ENCODE measurements at regions not wholly inside any gene's neighbourhood (a gene's known extent, or its start where the extent isn't known, plus 50 kb on each side); places are given as distances from the start of the nearest gene placed in this dataset.
A peak's percentile ranks its signal among the peaks of the same experiment; 100 is the strongest.
"Not testable (repeated sequence)": the region's sequence is repeated elsewhere in the genome, so short reads cannot be mapped to it uniquely, and the experiment has no call there.

DNA sequence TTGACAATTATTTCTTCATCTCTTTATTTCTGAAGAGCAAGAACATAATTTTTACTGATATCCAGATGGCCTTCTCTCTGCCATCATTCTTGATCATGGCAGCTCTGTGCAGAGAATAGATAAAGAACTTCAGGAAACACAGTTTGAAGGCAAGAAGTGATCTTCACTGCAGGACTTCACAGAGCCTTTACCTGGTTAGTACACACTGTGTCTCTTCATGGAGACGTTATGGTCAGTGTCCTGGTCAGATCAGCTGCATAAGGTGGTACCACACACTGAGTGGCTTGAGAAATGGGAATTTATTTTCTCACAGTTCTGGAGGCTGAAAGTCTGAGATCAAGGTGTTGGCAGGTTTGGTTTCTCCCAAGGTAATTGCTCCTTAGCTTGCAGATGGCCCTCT, 129.5 kb downstream of the UTP18 start:
- no peak for DNase-seq (ENCODE audit: low read depth)

GRCh38 chr17:51391982-51392654, 131.8 kb downstream of the UTP18 start:
- no peak for DNase-seq (ENCODE audit: low read depth)

DNA sequence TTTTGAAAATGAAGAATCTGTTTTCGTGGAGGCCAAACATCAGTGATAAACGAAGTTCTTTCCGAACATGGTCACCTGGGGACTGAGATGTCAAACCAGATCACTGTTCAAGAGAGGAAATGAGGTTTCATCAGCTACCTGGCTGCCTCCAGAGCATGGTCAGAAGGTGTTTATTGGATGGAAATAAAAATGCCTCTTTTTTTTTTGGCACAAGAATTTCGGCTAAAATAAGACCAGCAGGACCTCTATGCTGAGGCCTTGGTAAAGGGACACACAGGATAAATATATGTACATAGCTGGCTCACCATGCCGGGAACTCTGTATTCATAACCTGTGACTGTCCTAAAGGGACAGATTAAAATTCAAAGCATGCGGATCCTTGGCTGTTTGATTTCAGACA, 135.3 kb downstream of the UTP18 start:
- no peak for DNase-seq (ENCODE audit: low read depth)

GRCh38 chr17:51397361-51398127, 137.2 kb downstream of the UTP18 start:
- DNase-seq (ENCODE audit: low read depth): peak; percentile 13

- DNase-seq (ENCODE audit: low read depth): no peak
Observed at GRCh38 chr17:51398128-51398525, 137.8 kb downstream of the UTP18 start.

DNA sequence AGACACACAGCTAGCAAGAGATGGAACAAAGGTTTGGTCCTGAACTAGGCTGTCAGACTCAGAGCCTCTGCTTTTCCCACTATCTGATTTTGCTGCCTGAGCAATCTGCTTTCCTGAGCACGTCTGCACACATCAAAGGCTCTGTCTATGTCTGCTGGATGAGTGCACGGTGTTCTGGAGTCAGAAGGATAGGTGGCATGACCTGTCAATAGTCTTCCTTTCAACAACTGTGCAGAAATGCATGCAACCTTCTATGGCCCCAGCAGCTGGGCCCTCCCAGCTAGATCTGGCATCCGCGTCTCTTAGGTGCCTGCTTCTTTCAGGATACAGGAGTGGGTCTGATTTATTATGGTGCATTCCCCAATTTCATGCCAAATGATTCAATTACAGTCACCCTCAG, 138.3 kb downstream of the UTP18 start:
- no peak for DNase-seq (ENCODE audit: low read depth)

DNA sequence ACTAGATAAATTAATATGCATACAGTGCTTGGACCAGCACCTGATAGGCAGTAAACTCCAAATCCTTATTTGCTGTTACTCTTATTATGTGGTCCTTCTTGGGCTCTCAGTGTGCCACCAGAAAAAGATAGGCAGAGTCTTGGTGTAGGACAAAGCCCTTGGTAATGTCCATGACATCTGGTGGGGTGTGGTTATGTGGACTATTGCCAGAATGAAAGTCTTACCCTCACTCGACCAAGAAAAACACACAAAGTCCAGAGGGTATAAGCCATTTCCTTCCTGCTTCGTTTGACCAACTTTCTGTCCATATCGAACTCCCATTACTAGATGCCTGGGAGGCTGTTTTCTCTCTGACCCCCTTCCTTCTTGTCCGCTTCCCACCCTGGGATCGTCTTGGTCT, 140.9 kb downstream of the UTP18 start:
- DNase-seq (ENCODE audit: low read depth): no peak

DNA sequence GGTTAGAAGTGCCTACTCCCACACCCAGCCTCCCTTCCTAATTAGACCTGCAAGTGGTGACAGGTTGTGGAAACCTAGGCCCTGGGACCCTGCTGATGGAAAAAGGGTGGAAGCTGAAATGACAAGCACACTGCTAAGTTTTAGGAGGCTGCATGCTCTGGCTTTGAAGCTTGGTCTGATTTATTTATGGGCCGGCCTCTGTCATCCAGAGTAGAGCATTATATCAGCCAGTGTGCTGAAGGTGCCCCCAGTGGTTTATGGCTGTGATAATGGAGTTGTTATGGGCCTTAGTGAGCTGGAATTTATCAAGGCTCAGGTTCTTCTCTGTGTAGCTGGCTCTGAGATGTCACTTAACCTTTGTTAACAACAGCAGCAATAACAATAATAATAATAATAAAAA, 142.6 kb downstream of the UTP18 start:
- no peak for DNase-seq (ENCODE audit: low read depth)

- DNase-seq (ENCODE audit: low read depth): no peak
Observed at GRCh38 chr17:51407576-51407975, 147.2 kb downstream of the UTP18 start.

GRCh38 chr17:51419476-51419875, 159.1 kb downstream of the UTP18 start:
- no peak for DNase-seq (ENCODE audit: low read depth)

GRCh38 chr17:51421525-51421924, 161.2 kb downstream of the UTP18 start:
- DNase-seq (ENCODE audit: low read depth): no peak

DNA sequence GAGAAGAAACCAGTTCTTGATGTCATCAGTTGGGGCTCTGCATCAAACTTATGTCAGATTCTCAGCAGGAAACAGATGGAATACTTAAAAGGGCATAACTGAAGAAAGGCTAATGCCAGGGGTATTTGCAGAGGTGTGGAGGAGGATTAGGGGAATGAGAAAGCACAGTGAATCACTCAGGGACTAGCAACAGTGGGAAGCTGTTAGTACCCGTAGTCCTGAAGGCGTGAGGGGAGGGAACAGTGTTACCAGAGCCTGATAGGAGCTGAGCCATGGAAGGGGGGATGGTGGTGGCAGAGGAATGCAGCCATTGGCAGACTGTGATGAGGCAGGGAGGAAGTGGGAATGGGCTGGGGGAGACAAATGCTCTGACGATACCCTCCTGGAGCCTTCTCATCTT, 162.3 kb downstream of the UTP18 start:
- DNase-seq (ENCODE audit: low read depth): no peak

DNA sequence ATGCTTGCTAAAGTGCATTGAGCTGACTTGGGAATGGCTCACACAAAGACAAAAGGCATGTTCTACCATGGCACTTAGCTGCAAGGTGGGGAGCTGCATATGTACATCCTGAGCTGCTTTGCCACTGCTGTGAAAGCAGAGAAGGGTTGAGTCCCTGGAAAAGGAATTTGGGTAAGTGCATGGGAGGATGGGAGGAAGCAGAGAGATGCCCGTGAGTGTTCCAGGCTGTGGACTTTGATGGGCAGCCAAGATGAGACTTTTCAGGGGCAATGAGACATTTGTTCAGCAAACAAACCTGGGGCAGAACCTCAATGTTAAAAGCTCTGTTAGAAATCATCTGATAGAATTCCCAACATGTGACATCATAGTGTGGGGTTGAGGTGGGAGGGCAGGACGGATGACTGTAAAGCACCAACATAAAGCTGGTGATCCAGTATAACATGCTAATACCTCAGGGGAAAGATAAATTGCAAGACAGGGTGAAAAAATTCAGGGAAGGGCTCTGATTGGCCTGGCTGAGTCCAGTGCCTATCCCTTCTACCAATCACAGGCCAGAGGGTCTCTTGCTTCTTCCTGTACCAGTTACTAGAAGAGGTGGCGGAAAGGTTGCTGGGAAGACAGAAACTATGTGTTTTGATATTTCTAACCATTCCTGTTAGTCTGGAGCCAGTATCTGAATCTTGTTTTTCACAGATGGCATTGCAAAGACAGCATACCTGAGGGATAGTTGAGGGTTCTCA, 163.2 kb downstream of the UTP18 start:
- DNase-seq (ENCODE audit: low read depth): no peak

- no peak for DNase-seq (ENCODE audit: low read depth)
Observed at GRCh38 chr17:51425773-51426172, 165.4 kb downstream of the UTP18 start.

DNA sequence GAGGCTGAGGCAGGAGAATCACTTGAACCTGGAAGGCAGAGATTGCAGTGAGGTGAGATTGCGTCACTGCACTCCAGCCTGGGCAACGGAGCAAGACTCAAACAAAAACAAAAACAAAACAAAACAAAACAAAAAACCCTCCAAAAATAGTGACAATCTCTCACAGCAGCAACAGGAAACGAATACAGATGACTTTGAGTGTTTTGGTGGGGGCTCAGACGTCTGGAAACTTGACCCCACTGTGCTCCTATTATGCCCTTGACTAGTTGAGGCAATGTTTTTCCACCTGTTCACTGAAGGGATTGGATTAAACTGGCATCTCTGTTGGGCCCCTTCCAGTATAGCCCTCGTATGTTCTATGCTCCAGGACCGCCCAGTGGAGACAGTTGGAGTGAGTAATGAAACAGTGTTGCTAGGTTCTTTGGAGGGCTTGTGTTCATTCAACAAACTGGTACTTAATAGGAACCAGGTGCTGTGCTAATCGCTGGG, 167.0 kb downstream of the UTP18 start:
- DNase-seq (ENCODE audit: low read depth): no peak

DNA sequence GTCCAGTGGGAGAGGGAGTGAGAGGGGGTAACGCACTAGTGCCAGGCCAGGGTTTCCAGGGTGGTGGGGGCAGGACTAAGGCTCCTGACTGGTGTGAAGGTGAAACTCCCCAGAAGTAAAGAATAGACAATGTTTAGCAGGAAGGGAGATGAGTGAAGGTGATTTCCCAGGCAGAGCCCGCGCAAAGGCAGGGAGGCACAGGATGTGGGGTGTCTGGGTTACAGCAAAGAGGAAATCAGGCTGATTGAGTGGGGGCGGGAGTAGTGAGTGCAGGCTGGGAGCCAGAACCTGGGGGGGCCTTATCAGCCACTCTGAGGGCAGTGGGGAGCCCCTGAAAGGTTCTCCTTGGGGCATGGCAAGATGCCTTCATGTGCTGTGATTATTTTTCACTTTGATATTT, 167.5 kb downstream of the UTP18 start:
- DNase-seq (ENCODE audit: low read depth): no peak

DNA sequence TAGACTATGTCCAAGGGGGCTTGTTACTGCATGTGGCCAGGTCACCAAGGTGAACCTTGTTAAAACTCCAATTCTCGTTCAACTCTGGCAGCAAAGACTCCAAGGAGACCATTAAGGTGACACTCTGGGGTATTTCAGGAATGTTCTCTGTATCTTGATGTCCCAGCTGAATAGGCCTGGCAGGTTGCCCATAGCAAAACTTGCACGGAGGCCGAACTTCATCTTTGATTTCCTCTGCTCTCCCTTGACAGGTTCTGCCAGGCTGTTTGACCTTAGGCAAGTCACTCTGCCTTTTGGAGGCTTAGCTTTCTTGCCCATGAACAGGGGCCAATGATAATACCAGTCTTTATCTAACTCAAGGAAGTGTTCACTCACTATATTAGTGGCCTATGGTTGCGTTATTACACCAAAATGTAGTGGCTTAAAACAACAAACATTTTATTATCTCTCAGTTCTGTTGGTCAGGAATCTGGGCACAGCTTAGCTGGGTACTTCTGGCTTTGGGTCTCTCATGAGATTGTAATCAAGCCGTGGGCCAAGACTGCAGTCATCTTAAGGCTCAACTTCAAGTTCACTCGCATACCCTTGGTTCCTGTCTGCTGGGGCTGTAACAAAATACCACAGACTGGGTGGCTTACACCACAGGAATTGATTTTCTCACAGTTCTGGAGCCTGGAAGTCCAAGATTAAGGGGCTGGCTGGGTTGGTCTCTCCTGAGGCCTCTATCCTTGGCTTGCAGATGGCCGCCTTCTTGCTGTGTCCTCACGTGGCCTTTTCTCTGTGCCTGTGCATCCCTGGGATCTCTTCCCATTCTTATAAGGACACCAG, 168.5 kb downstream of the UTP18 start:
- no peak for DNase-seq (ENCODE audit: low read depth)

DNA sequence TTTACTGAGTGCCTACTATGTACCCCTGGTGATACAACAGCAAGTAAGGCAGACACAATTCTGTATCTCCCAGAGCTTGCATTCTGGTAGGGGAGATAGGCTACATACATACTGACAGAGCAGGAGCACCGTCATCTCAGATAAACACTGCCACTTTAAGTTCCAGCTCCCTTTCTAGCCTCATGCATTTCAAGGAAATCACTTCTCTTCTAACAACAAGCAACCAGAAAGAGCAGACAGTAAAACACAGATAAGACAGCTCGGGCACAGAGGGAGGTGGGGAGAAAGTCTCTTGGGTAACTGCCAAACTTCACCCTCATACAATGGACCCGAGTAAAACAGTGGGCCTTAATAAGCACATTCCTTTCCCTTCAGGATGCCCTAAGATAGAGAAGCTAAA, 169.6 kb downstream of the UTP18 start:
- DNase-seq (ENCODE audit: low read depth): not testable (repeated sequence)

DNA sequence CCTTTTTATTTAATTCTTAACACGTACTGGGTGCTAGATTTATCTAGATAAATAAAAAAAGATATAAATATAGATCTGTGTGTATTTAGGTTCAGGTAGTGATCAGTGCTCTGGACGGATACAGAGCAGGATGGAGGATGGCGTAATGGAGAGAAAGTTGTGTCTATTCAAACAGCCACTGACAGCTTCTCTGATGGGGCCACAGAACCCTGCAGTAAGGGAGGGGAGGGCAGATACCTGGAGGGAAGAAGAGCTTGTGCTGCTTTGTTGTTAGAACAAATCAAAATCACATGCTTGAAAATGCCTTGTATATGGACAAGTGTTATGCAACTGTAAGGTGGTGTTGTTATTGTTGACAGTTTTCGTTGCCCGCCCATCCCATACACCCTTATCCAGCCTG, 170.2 kb downstream of the UTP18 start:
- no peak for DNase-seq (ENCODE audit: low read depth)

DNA sequence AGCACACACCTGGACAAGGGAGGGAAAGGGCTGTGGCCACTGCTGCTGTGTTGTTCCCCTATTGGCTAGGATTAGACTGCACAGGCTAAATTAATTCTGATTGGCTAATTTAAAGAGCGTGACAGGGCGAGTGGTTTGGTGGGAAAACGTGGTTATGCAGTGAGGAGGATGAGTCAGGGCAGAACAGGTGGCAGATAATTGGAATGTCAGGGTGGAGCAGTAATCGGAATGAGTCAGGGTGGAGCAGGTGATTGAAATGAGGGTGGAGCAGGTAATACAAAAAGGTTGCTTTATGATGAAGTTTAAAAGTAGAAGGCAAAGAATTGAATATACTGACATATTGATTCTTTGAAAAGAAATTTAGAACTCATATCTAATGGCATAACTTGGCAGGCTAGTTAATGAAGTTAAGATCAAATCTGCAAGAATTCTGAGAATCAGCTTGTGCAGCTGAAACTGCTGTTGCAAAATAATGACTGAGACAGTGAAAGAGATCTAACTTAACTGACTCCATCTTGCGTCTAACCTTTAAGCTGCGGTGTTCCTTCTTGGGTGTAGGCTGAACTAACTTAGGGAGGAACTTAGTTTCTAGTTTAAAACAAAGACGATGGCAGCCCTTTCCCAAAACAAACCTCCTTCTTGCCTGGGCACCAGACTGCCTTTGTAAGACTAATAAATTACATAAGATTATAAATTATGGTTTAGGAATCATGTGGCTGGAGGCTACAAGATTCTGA, 174.3 kb downstream of the UTP18 start:
- no peak for DNase-seq (ENCODE audit: low read depth)

DNA sequence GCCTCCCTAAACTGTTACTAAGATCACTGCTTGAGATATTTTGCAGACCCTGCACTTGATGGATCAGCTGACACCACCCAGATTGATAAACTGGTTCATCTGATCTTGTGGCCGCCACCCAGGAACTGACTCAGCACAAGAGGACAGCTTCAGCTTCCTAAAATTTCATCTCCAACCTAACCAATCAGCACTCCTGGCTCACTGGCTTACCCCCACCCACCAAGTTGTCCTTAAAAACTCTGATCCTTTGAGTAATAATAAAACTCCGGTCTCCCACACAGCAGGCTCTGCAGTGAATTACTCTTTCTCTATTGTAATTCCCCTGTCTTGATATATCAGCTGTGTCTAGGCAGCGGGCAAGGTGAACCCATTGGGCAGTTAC, 174.8 kb downstream of the UTP18 start:
- DNase-seq (ENCODE audit: low read depth): no peak

Measured in GM04503 (cell line).